OCI-LY3 (cell line): ENCODE measurements at regions not wholly inside any gene's neighbourhood (a gene's known extent, or its start where the extent isn't known, plus 50 kb on each side); places are given as distances from the start of the nearest gene placed in this dataset.

Experiments
- H2AFZ ChIP-seq: fragments of 200-600, 300-600 bp; shearing (Covaris generic); 2 replicates; pipeline ENCODE4 v1.6.0; 2014; ENCODE audit warnings: antibody characterized with exemption, low read depth, low read length
- H3K27ac ChIP-seq: fragments of 200-600, 300-600 bp; sonication (generic); 2 replicates; pipeline ENCODE4 v1.5.1; 2014; ENCODE audit warnings: mild to moderate bottlenecking, low read length, moderate library complexity, mixed read lengths
- H3K27me3 ChIP-seq: fragments of 200-600, 300-600 bp; sonication (generic); 2 replicates; pipeline ENCODE4 v1.6.1; 2014; ENCODE audit warnings: low read depth, low read length, mixed read lengths
- H3K36me3 ChIP-seq: fragments of 200-600, 300-600 bp; sonication (generic); replicated peaks from 2 replicates; pipeline ENCODE3; 2014; ENCODE audit warnings: low read depth, low read length, mixed read lengths
- H3K4me1 ChIP-seq: fragments of 300-600, 200-600 bp; sonication (generic); 2 replicates; pipeline ENCODE4 v1.6.1; 2014; ENCODE audit warnings: low read length, mixed read lengths
- H3K4me2 ChIP-seq: fragments of 200-600, 300-600 bp; sonication (generic); 2 replicates; pipeline ENCODE4 v1.6.1; 2014; ENCODE audit warnings: low read length, mixed read lengths
- H3K4me3 ChIP-seq: fragments of 300-600, 200-600 bp; sonication (generic); 2 replicates; pipeline ENCODE4 v1.5.1; 2014; ENCODE audit warnings: antibody characterized with exemption, mild to moderate bottlenecking, low read length, moderate library complexity
- H3K79me2 ChIP-seq: fragments of 300-600, 200-600 bp; shearing (Covaris generic); 2 replicates; pipeline ENCODE4 v1.6.1; 2014; ENCODE audit warnings: mild to moderate bottlenecking, low read length, mixed read lengths
- H3K9ac ChIP-seq: fragments of 300-600, 200-600 bp; shearing (Covaris generic); 2 replicates; pipeline ENCODE4 v1.6.0; 2014; ENCODE audit warnings: mild to moderate bottlenecking, low read length, moderate library complexity
- H3K9me3 ChIP-seq: fragments of 200-600, 300-600 bp; shearing (Covaris generic); 2 replicates; pipeline ENCODE4 v1.6.1; 2014; ENCODE audit warnings: low read length, mixed read lengths; ENCODE audit not compliant: insufficient read depth
- H4K20me1 ChIP-seq: fragments of 200-600, 300-600 bp; sonication (generic); 2 replicates; pipeline ENCODE4 v1.6.1; 2016; ENCODE audit warnings: low read length, mixed read lengths; ENCODE audit not compliant: insufficient read depth
- CTCF ChIP-seq: fragments of 200-600, 300-600 bp; sonication (generic); IDR thresholded peaks from 2 replicates; pipeline ENCODE4 v1.5.1; 2014; ENCODE audit warnings: antibody characterized with exemption, low read length, low read depth
- EZH2phosphoT487 ChIP-seq: fragments of 200-600 bp; shearing (Covaris generic); IDR thresholded peaks from 2 replicates; pipeline ENCODE4 v1.6.1; 2018; ENCODE audit warnings: antibody characterized with exemption, mixed run types, low read depth

GRCh38 chr1:195251900-195252299, 1356.3 kb downstream of the KCNT2 start:
- H2AFZ ChIP-seq: no peak overlapping the region
- H3K4me3 ChIP-seq: no peak overlapping the region
- H3K79me2 ChIP-seq: no peaks in the 10 kb centered on the region
- TF ChIP-seq EZH2phosphoT487 (no peak), CTCF (no peak)
- no peak overlapping the region for H3K9ac ChIP-seq
- no peak overlapping the region for H3K27ac ChIP-seq
- no peaks in the 10 kb centered on the region for H3K9me3 ChIP-seq
- peaks cover 4% of the 10 kb centered on the region for H3K4me1 ChIP-seq
- H3K4me2 ChIP-seq: no peak overlapping the region
- no peaks in the 10 kb centered on the region for H3K27me3 ChIP-seq
- no peaks in the 10 kb centered on the region for H4K20me1 ChIP-seq
- H3K36me3 ChIP-seq: no peaks in the 10 kb centered on the region

GRCh38 chr1:195243492-195243891, 1364.7 kb downstream of the KCNT2 start:
- Histone ChIP-seq H3K4me3 (no peak overlapping the region), H3K9me3 (peaks cover under 1% of the 10 kb centered on the region; the same call in 1 of the 2 replicates), H2AFZ (no peak overlapping the region), H3K4me2 (no peak overlapping the region), H3K79me2 (no peaks in the 10 kb centered on the region), H3K36me3 (no peaks in the 10 kb centered on the region), H3K4me1 (no peaks in the 10 kb centered on the region), H3K27me3 (no peaks in the 10 kb centered on the region), H3K9ac (no peak overlapping the region), H3K27ac (no peak overlapping the region), H4K20me1 (no peaks in the 10 kb centered on the region)
- no peak for TF ChIP-seq CTCF
- no peak for TF ChIP-seq EZH2phosphoT487

- Histone ChIP-seq H3K4me1 (no peaks in the 10 kb centered on the region), H2AFZ (no peak overlapping the region), H3K4me3 (no peak overlapping the region), H4K20me1 (no peaks in the 10 kb centered on the region), H3K9me3 (peaks cover 9% of the 10 kb centered on the region; the same call in 1 of the 2 replicates), H3K36me3 (no peaks in the 10 kb centered on the region), H3K27me3 (no peaks in the 10 kb centered on the region), H3K4me2 (no peak overlapping the region), H3K27ac (no peak overlapping the region), H3K9ac (no peak overlapping the region), H3K79me2 (no peaks in the 10 kb centered on the region)
- no peak for TF ChIP-seq EZH2phosphoT487
- no peak for TF ChIP-seq CTCF
Observed at GRCh38 chr1:195241066-195241465, 1367.2 kb downstream of the KCNT2 start.

GRCh38 chr1:195238313-195238712, 1369.9 kb downstream of the KCNT2 start:
- peaks cover 9% of the 10 kb centered on the region; the same call in 1 of the 2 replicates for H3K9me3 ChIP-seq
- H3K4me2 ChIP-seq: no peak overlapping the region
- H3K36me3 ChIP-seq: no peaks in the 10 kb centered on the region
- no peak overlapping the region for H3K9ac ChIP-seq
- TF ChIP-seq CTCF (no peak), EZH2phosphoT487 (no peak)
- no peak overlapping the region for H3K4me3 ChIP-seq
- H3K79me2 ChIP-seq: no peaks in the 10 kb centered on the region
- no peak overlapping the region for H3K27ac ChIP-seq
- H3K4me1 ChIP-seq: no peaks in the 10 kb centered on the region
- H2AFZ ChIP-seq: no peak overlapping the region
- no peaks in the 10 kb centered on the region for H4K20me1 ChIP-seq
- no peaks in the 10 kb centered on the region for H3K27me3 ChIP-seq
